ENCODE measurements at regions not wholly inside any gene's neighbourhood (a gene's known extent, or its start where the extent isn't known, plus 50 kb on each side); places are given as distances from the start of the nearest gene placed in this dataset.

DNA sequence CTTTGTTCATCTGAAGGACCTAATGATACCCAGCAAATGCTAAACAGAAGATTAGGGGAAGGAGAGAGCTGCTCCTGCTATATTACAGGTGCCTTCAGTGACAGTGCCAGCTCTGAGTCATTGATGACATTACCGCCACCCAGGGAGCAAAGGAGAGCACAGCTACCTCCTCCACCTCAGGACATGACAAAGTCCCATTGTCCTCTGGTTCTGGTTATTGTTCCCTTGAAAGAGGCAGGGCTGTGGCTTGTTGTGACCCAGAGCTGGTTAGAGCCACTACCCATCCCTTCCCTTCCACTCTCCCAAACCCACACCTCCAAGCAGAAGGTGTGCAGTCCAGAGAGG, 363.5 kb upstream of the DUSP10 start:
- TF ChIP-seq POLR2A (IDR thresholded peaks at IDR 0.05), result no peak
- TF ChIP-seq, protein P1, sequence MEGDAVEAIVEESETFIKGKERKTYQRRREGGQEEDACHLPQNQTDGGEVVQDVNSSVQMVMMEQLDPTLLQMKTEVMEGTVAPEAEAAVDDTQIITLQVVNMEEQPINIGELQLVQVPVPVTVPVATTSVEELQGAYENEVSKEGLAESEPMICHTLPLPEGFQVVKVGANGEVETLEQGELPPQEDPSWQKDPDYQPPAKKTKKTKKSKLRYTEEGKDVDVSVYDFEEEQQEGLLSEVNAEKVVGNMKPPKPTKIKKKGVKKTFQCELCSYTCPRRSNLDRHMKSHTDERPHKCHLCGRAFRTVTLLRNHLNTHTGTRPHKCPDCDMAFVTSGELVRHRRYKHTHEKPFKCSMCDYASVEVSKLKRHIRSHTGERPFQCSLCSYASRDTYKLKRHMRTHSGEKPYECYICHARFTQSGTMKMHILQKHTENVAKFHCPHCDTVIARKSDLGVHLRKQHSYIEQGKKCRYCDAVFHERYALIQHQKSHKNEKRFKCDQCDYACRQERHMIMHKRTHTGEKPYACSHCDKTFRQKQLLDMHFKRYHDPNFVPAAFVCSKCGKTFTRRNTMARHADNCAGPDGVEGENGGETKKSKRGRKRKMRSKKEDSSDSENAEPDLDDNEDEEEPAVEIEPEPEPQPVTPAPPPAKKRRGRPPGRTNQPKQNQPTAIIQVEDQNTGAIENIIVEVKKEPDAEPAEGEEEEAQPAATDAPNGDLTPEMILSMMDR (IDR thresholded peaks at IDR 0.05 in 4 of 5, conservative IDR thresholded peaks at IDR 0.05 in 1 of 5), result no peak
